ENCODE measurements at regions not wholly inside any gene's neighbourhood (a gene's known extent, or its start where the extent isn't known, plus 50 kb on each side); places are given as distances from the start of the nearest gene placed in this dataset.

DNA sequence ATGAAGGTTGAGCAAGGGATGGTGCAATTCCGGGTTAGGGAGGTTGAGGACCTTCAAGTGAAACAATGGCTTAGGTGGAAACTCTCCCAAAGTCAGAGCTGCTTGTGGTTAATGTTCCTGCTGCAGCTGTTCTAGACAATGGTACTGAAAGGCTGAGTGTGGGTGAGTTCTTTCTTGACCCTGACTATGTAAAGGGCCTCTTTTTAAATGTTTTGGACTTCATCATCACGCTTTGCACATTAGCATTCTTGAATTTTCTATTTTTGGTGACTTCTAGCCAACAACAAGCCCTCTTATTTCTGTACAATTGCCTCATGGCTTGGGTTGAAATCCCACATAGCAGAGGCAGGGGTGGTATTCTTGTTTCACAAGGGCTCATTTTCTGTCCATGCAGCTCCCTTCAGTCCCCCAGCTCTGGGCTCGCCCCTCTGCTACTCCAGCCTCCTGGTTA lies 136.3 kb upstream of the ANKRD55 start:
- no peak overlapping the region for H3K27ac ChIP-seq
- no peak for DNase-seq (ENCODE audit: low spot score)
- H3K4me1 ChIP-seq = no peaks in the 10 kb centered on the region
- H3K4me3 ChIP-seq = no peak overlapping the region
- no peaks in the 10 kb centered on the region for H3K9me3 ChIP-seq
- TF ChIP-seq, protein P1, sequence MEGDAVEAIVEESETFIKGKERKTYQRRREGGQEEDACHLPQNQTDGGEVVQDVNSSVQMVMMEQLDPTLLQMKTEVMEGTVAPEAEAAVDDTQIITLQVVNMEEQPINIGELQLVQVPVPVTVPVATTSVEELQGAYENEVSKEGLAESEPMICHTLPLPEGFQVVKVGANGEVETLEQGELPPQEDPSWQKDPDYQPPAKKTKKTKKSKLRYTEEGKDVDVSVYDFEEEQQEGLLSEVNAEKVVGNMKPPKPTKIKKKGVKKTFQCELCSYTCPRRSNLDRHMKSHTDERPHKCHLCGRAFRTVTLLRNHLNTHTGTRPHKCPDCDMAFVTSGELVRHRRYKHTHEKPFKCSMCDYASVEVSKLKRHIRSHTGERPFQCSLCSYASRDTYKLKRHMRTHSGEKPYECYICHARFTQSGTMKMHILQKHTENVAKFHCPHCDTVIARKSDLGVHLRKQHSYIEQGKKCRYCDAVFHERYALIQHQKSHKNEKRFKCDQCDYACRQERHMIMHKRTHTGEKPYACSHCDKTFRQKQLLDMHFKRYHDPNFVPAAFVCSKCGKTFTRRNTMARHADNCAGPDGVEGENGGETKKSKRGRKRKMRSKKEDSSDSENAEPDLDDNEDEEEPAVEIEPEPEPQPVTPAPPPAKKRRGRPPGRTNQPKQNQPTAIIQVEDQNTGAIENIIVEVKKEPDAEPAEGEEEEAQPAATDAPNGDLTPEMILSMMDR (IDR thresholded peaks at IDR 0.05) = no peak
- H3K27me3 ChIP-seq = no peaks in the 10 kb centered on the region
- H3K36me3 ChIP-seq = no peaks in the 10 kb centered on the region

DNA sequence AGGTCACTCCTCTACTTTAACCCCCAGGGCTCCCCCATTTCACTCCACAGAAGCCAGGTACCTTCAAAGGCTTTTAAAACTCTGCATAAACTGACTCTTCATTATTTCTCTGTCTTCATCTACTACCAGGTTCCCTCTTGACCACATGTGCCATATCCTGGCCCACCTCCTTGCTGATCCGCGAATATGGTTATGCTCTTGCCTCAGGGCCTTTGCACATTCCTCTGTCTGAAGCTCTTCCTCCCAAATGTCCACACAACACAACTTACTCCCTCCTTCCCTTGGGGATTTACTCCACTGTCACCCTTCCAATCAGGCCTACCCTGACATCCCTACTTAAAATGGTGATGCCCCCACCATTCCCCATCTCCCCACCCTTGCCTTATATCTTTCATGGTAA lies 134.6 kb upstream of the ANKRD55 start:
- no peak for DNase-seq (ENCODE audit: low spot score)
- TF ChIP-seq, protein P1 (IDR thresholded peaks at IDR 0.05) = no peak
- Histone ChIP-seq H3K9me3 (no peaks in the 10 kb centered on the region), H3K4me1 (no peaks in the 10 kb centered on the region), H3K36me3 (no peaks in the 10 kb centered on the region), H3K27me3 (no peaks in the 10 kb centered on the region), H3K27ac (no peak overlapping the region), H3K4me3 (no peak overlapping the region)

DNA sequence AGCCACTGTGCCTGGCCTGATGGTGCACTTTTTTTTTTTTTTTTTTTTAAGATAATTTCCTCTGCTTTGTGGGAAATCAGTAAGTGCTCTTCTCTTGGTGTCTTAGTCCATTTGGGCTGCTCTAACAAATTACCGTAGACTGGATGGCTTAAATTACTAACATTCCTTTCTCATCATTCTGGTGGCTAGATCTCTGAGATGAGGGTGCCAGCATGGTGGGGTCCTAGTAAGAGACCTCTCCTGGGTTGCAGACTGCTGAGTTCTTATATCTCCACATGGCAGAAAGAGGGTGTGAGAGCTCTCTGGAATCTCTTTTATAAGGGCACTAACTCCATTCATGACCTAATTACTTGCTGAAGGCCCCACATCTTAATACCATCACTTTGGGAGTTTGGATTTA lies 133.9 kb upstream of the ANKRD55 start:
- no peaks in the 10 kb centered on the region for H3K36me3 ChIP-seq
- H3K9me3 ChIP-seq = no peaks in the 10 kb centered on the region
- H3K4me3 ChIP-seq = no peak overlapping the region
- no peak for DNase-seq (ENCODE audit: low spot score)
- TF ChIP-seq, protein P1 (IDR thresholded peaks at IDR 0.05) = no peak
- no peaks in the 10 kb centered on the region for H3K27me3 ChIP-seq
- H3K4me1 ChIP-seq = no peaks in the 10 kb centered on the region
- H3K27ac ChIP-seq = no peak overlapping the region

DNA sequence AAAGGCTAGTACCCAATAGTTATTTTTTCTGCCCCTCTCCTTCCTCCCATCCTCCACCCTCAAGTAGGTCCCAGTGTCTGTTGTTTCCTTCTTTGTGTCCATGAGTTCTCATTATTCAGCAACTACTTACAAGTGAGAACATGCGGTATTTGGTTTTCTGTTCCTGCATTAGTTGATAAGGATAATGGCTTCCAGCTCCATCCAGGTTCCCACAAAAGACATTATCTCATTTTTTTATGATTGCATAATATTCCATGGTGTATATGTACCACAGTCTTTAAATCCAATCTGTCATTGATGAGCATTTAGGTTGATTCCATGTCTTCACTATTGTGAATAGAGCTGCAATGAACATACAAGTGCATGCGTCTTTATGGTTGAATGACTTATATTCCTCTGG lies 128.3 kb upstream of the ANKRD55 start:
- no peaks in the 10 kb centered on the region for H3K36me3 ChIP-seq
- H3K9me3 ChIP-seq = no peaks in the 10 kb centered on the region
- peaks cover 0 to 17% of the 10 kb centered on the region in 2 donors for H3K4me1 ChIP-seq
- H3K27me3 ChIP-seq = no peaks in the 10 kb centered on the region
- TF ChIP-seq, protein P1 (IDR thresholded peaks at IDR 0.05) = no peak
- no peak overlapping the region for H3K27ac ChIP-seq
- DNase-seq (ENCODE audit: low spot score) = no peak
- H3K4me3 ChIP-seq = no peak overlapping the region

DNA sequence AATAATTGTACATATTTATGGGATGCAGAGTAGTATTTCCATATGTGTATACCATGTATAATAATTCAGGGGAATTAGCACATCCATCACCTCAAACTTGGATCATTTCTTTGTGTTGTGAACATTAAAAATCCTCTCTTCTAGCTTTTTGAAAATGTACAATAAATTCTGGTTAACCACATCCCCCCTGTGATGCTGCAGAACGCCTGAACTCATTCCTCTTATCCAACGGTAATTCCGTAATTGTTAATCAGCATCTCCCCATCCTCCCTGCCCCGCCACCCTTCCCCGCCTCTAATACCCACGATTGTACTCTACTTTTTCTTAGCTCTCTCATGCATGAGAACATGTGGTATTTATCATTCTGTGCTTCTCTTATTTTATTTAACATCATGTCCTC lies 127.7 kb upstream of the ANKRD55 start:
- Histone ChIP-seq H3K4me3 (no peak overlapping the region), H3K36me3 (no peaks in the 10 kb centered on the region), H3K27ac (no peak overlapping the region), H3K4me1 (peaks cover 0 to 20% of the 10 kb centered on the region in 2 donors), H3K9me3 (no peaks in the 10 kb centered on the region), H3K27me3 (no peaks in the 10 kb centered on the region)
- TF ChIP-seq, protein P1 (IDR thresholded peaks at IDR 0.05) = no peak
- no peak for DNase-seq (ENCODE audit: low spot score)

Data from right atrium auricular region (tissue), 2 donors.